Gastroesophageal sphincter (tissue), 4 donors: ENCODE measurements at regions not wholly inside any gene's neighbourhood (a gene's known extent, or its start where the extent isn't known, plus 50 kb on each side); places are given as distances from the start of the nearest gene placed in this dataset.

Experiments
- ATAC-seq: fragments of 150-250 bp; one replicate; pipeline ENCODE4 v1.9.1; 2016; ENCODE audit warnings: mild to moderate bottlenecking, moderate library complexity
- H3K27ac ChIP-seq, 4 donors: fragments of 200-600 bp; sonication (generic) in 3 of 4; 1 replicate in 3 of 4; 2 replicates in 1 of 4; pipeline ENCODE4 v1.5.1; 2016 to 2019
- H3K27me3 ChIP-seq: fragments of 200-600 bp; sonication (generic); one replicate; pipeline ENCODE4 v1.5.1; 2019
- H3K36me3 ChIP-seq, 2 donors: fragments of 200-600 bp; sonication (generic); one replicate each; pipeline ENCODE4 v1.5.1; 2019; ENCODE audit warnings: control low read depth in 1 of 2
- H3K4me1 ChIP-seq, 3 donors: fragments of 200-600 bp; sonication (generic); 1 replicate in 2 of 3; 2 replicates in 1 of 3; pipeline ENCODE4 v1.5.1; 2016 to 2019; ENCODE audit warnings: control low read depth in 2 of 3
- H3K4me3 ChIP-seq, 2 donors: fragments of 200-600 bp; sonication (generic); one replicate each; pipeline ENCODE4 v1.5.1; 2019; ENCODE audit warnings: mild to moderate bottlenecking in 1 of 2, moderate library complexity in 1 of 2
- H3K9me3 ChIP-seq, 3 donors: fragments of 200-600 bp; sonication (generic); one replicate each; pipeline ENCODE4 v1.5.1; 2017 to 2019; ENCODE audit warnings: control low read depth in 2 of 3
- EP300 ChIP-seq: sonication (generic); formaldehyde crosslinking; IDR thresholded peaks from one replicate; pipeline ENCODE4 v1.6.1; 2017; ENCODE audit warnings: antibody characterized with exemption, mild to moderate bottlenecking
- POLR2A ChIP-seq, 2 donors: fragments of 450-650 bp; IDR thresholded peaks; one replicate each; pipeline ENCODE4 v1.6.1; 2017; ENCODE audit warnings: antibody characterized with exemption in 2 of 2, mild to moderate bottlenecking in 2 of 2, moderate library complexity in 1 of 2
- POLR2AphosphoS5 ChIP-seq: sonication (generic); formaldehyde crosslinking; IDR thresholded peaks from one replicate; pipeline ENCODE4 v1.6.1; 2017; ENCODE audit warnings: antibody characterized with exemption
- WGBS, 2 donors: methylation state at CpG; one replicate each; pipeline ENCODE4 v1.1.5; 2018; ENCODE audit warnings: low coverage in 1 of 2; 5-methylcytosine and 5-hydroxymethylcytosine counted together
- TF ChIP-seq, protein P1 (sequence below), 4 experiments: fragments of 200-600 bp in 2 of 4; fragments of 450-650 bp in 2 of 4; sonication (generic) in 1 of 4; IDR thresholded peaks; one replicate each; pipeline ENCODE4 v1.5.1; 2017 to 2019; ENCODE audit warnings: antibody characterized with exemption in 4 of 4, mild to moderate bottlenecking in 2 of 4, moderate library complexity in 2 of 4

- no peaks in the 10 kb centered on the region for H3K9me3 ChIP-seq
- no peaks in the 10 kb centered on the region for H3K36me3 ChIP-seq
- H3K4me1 ChIP-seq, result peaks cover 0 to 19% (median 6%) of the 10 kb centered on the region in 3 donors
- TF ChIP-seq POLR2A (IDR thresholded peaks at IDR 0.05), result no peak
- TF ChIP-seq, protein P1, sequence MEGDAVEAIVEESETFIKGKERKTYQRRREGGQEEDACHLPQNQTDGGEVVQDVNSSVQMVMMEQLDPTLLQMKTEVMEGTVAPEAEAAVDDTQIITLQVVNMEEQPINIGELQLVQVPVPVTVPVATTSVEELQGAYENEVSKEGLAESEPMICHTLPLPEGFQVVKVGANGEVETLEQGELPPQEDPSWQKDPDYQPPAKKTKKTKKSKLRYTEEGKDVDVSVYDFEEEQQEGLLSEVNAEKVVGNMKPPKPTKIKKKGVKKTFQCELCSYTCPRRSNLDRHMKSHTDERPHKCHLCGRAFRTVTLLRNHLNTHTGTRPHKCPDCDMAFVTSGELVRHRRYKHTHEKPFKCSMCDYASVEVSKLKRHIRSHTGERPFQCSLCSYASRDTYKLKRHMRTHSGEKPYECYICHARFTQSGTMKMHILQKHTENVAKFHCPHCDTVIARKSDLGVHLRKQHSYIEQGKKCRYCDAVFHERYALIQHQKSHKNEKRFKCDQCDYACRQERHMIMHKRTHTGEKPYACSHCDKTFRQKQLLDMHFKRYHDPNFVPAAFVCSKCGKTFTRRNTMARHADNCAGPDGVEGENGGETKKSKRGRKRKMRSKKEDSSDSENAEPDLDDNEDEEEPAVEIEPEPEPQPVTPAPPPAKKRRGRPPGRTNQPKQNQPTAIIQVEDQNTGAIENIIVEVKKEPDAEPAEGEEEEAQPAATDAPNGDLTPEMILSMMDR (IDR thresholded peaks at IDR 0.05), result no peak
- TF ChIP-seq POLR2AphosphoS5, result no peak
- TF ChIP-seq EP300, result no peak
- H3K27me3 ChIP-seq, result no peaks in the 10 kb centered on the region
- 76 to 94% methylated on average over 3 to 4 of the region's 7 CpGs for WGBS, 2 donors
- no peak overlapping the region for H3K4me3 ChIP-seq
- H3K27ac ChIP-seq, result no peak overlapping the region
- ATAC-seq, result no peak
Measured at GRCh38 chr2:204150721-204151120, 214.2 kb downstream of the ICOS start.

GRCh38 chr2:204152616-204153015 is 216.1 kb downstream of the ICOS start:
- Histone ChIP-seq H3K27ac (peak overlapping the region in 1 of 4 donors; percentile 35), H3K9me3 (peaks cover 0 to 2% (median 0%) of the 10 kb centered on the region in 3 donors), H3K4me3 (no peak overlapping the region), H3K4me1 (peaks cover 0 to 15% (median 6%) of the 10 kb centered on the region in 3 donors), H3K36me3 (no peaks in the 10 kb centered on the region), H3K27me3 (no peaks in the 10 kb centered on the region)
- WGBS, 2 donors, result 14 to 16% methylated on average over 3 of the region's 3 CpGs
- ATAC-seq, result no peak
- TF ChIP-seq POLR2AphosphoS5 (no peak), POLR2A (IDR thresholded peaks at IDR 0.05) (no peak), EP300 (no peak)
- TF ChIP-seq, protein P1 (IDR thresholded peaks at IDR 0.05), result no peak

- peaks cover 0 to 5% (median 0%) of the 10 kb centered on the region in 3 donors for H3K9me3 ChIP-seq
- ATAC-seq, result no peak
- no peak for TF ChIP-seq POLR2A (IDR thresholded peaks at IDR 0.05)
- TF ChIP-seq EP300, result no peak
- TF ChIP-seq, protein P1 (IDR thresholded peaks at IDR 0.05), result no peak
- TF ChIP-seq POLR2AphosphoS5, result no peak
- H3K36me3 ChIP-seq, result no peaks in the 10 kb centered on the region
- 67 to 91% methylated on average over 1 to 3 of the region's 3 CpGs for WGBS, 2 donors
- H3K4me3 ChIP-seq, result no peak overlapping the region
- no peak overlapping the region for H3K27ac ChIP-seq
- peaks cover 0 to 15% (median 6%) of the 10 kb centered on the region in 3 donors for H3K4me1 ChIP-seq
- no peaks in the 10 kb centered on the region for H3K27me3 ChIP-seq
Measured at GRCh38 chr2:204154863-204155262, 218.3 kb downstream of the ICOS start.

DNA sequence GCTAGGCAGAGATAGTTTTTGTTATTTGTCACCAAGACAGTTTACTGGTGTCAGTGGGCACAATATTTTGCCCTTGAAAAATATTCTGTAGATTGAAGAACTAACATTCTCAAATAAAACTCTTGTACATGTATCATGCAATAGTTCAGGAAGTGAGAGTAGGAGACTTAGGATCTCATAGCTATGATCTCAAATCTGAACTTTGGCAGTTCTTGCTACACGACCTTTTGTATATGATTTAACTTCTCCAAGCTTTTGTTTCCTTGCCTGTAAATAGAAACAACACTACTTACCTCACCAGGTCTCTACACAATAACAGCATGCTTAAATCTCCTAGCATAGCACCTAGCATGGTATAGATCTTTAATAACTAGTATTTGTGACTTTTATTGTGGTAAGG is 219.9 kb downstream of the ICOS start:
- Histone ChIP-seq H3K4me3 (no peak overlapping the region), H3K36me3 (no peaks in the 10 kb centered on the region), H3K27me3 (no peaks in the 10 kb centered on the region), H3K27ac (no peak overlapping the region), H3K9me3 (peaks cover 0 to 5% (median 0%) of the 10 kb centered on the region in 3 donors), H3K4me1 (peaks cover 0 to 15% (median 6%) of the 10 kb centered on the region in 3 donors)
- TF ChIP-seq POLR2AphosphoS5 (no peak), POLR2A (IDR thresholded peaks at IDR 0.05) (no peak), EP300 (no peak)
- TF ChIP-seq, protein P1 (IDR thresholded peaks at IDR 0.05), result no peak
- no peak for ATAC-seq
- WGBS, 2 donors, result 81 to 100% methylated on average over 1 of the region's 1 CpG

- H3K27me3 ChIP-seq, result no peaks in the 10 kb centered on the region
- no peak overlapping the region for H3K27ac ChIP-seq
- H3K4me3 ChIP-seq, result no peak overlapping the region
- H3K9me3 ChIP-seq, result peaks cover 0 to 5% (median 0%) of the 10 kb centered on the region in 3 donors
- ATAC-seq, result no peak
- TF ChIP-seq POLR2AphosphoS5 (no peak), POLR2A (IDR thresholded peaks at IDR 0.05) (no peak), EP300 (no peak)
- TF ChIP-seq, protein P1 (IDR thresholded peaks at IDR 0.05), result no peak
- peaks cover 0 to 7% (median 3%) of the 10 kb centered on the region in 3 donors for H3K4me1 ChIP-seq
- H3K36me3 ChIP-seq, result no peaks in the 10 kb centered on the region
Measured at GRCh38 chr2:204157684-204158083, 221.1 kb downstream of the ICOS start.
